ENCODE measurements at regions not wholly inside any gene's neighbourhood (a gene's known extent, or its start where the extent isn't known, plus 50 kb on each side); places are given as distances from the start of the nearest gene placed in this dataset.

- TF ChIP-seq CTCF (IDR thresholded peaks at IDR 0.05) (no peak), EZH2phosphoT487 (IDR thresholded peaks at IDR 0.05) (no peak), EZH2 (IDR thresholded peaks at IDR 0.05) (no peak)
Observed at GRCh38 chr18:28972333-28972907, 795.5 kb upstream of the CDH2 start.
